Stimulated activated CD8-positive, alpha-beta memory T cell treated with anti-CD3 and anti-CD28 coated beads, Interleukin-15, amount 100 ng/mL, for 48 hours (primary cell): ENCODE measurements at regions not wholly inside any gene's neighbourhood (a gene's known extent, or its start where the extent isn't known, plus 50 kb on each side); places are given as distances from the start of the nearest gene placed in this dataset.

ENCODE experiments used
- DNase-seq, 2 donors: peaks; one replicate each; pipeline ENCODE4 v3.0.0-alpha.2; 2020; ENCODE audit warnings: low read depth in 2 of 2

- no peak for DNase-seq
Measured at GRCh38 chr2:221144909-221145308, 427.2 kb downstream of the EPHA4 start.

- DNase-seq, result no peak
Measured at GRCh38 chr2:221145396-221145795, 426.7 kb downstream of the EPHA4 start.

GRCh38 chr2:221153226-221153625 is 418.9 kb downstream of the EPHA4 start:
- DNase-seq, result no peak

GRCh38 chr2:221154176-221154575 is 417.9 kb downstream of the EPHA4 start:
- DNase-seq, result no peak

GRCh38 chr2:221156062-221156734 is 415.9 kb downstream of the EPHA4 start:
- DNase-seq, result no peak

GRCh38 chr2:221161186-221161585 is 410.9 kb downstream of the EPHA4 start:
- DNase-seq, result no peak

GRCh38 chr2:221166292-221166691 is 405.8 kb downstream of the EPHA4 start:
- DNase-seq, result no peak

- DNase-seq, result no peak
Measured at GRCh38 chr2:221167561-221167960, 404.5 kb downstream of the EPHA4 start.

- no peak for DNase-seq
Measured at GRCh38 chr2:221169724-221170123, 402.4 kb downstream of the EPHA4 start.

- DNase-seq, result no peak
Measured at GRCh38 chr2:221170548-221170947, 401.6 kb downstream of the EPHA4 start.

GRCh38 chr2:221176667-221177066 is 395.4 kb downstream of the EPHA4 start:
- no peak for DNase-seq

GRCh38 chr2:221178139-221178538 is 394.0 kb downstream of the EPHA4 start:
- no peak for DNase-seq

- DNase-seq, result no peak
Measured at GRCh38 chr2:221186873-221187272, 385.2 kb downstream of the EPHA4 start.

GRCh38 chr2:221189431-221190067 is 382.6 kb downstream of the EPHA4 start:
- DNase-seq, result no peak

GRCh38 chr2:221195829-221196228 is 376.3 kb downstream of the EPHA4 start:
- DNase-seq, result no peak

- DNase-seq, result no peak
Measured at GRCh38 chr2:221197225-221197856, 374.8 kb downstream of the EPHA4 start.

GRCh38 chr2:221198309-221198708 is 373.8 kb downstream of the EPHA4 start:
- no peak for DNase-seq

- no peak for DNase-seq
Measured at GRCh38 chr2:221200184-221200839, 371.8 kb downstream of the EPHA4 start.

- no peak for DNase-seq
Measured at GRCh38 chr2:221202431-221202830, 369.7 kb downstream of the EPHA4 start.

- no peak for DNase-seq
Measured at GRCh38 chr2:221203125-221203524, 369.0 kb downstream of the EPHA4 start.

- no peak for DNase-seq
Measured at GRCh38 chr2:221203856-221204255, 368.2 kb downstream of the EPHA4 start.

GRCh38 chr2:221204699-221205098 is 367.4 kb downstream of the EPHA4 start:
- no peak for DNase-seq
